PC-3 (cell line): ENCODE measurements at regions not wholly inside any gene's neighbourhood (a gene's known extent, or its start where the extent isn't known, plus 50 kb on each side); places are given as distances from the start of the nearest gene placed in this dataset.

Source experiments
- CTCF ChIP-seq: fragments of 300-600 bp; sonication (generic); conservative IDR thresholded peaks from 2 replicates; pipeline ENCODE4 v1.5.1; 2017; ENCODE audit warnings: antibody characterized with exemption, low read depth, mild to moderate bottlenecking, low read length
- EZH2phosphoT487 ChIP-seq: fragments of 300-600 bp; sonication (generic); IDR thresholded peaks from 2 replicates; pipeline ENCODE4 v1.6.1; 2018; ENCODE audit warnings: mild to moderate bottlenecking, antibody characterized with exemption, low read length, borderline replicate concordance

DNA sequence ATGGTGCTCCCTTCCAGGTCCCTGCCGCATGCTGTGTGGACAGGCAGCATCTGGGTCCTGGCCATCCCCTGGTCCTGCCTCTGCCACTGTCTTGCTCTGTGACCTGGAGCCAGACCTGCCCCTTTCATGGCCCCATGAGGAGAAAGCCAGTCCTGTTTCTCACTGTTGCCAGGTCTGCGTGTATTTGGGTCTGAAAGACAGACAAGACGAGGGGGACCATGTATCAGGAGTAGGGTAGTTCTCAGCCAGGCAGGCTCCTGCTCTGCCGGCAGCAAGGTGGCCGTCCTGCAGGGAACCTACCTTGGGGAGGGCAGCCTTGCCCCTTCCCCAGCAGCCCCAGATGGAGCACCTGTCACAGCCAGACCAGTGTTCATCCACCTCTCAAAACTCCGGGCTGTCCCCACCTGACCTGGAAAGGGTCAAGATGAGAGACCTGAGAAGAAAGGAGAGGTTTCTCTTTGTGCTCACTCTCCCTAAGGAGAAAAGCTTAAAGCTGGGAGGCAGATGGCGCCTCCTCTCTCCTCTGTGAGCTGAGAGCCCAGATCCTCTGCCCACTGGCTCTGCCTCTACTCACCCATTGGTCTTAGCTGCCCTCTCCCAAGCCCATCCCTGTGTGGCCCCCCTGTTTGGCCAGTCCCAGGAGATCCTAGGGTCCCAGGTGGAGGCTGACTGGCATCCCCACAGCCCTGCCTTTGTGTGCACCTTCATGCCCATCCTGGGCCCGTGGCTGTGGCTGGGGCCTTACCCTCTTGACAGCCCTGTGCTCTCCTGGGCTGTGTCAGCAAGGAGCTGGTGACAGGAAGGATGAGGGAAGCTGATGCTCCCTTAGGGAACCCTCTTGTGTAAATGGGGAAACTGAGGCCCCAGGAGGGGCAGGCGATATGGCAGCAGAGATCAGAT is 116.1 kb upstream of the PCBD1 start:
- TF ChIP-seq CTCF (no peak), EZH2phosphoT487 (no peak)
